HG03064 (cell line): ENCODE measurements at regions not wholly inside any gene's neighbourhood (a gene's known extent, or its start where the extent isn't known, plus 50 kb on each side); places are given as distances from the start of the nearest gene placed in this dataset.

Source experiments
- ATAC-seq: cut with Tn5 transposase; IDR thresholded peaks from one replicate; pipeline ENCODE4 v1.9.1; 2021; ENCODE audit warnings: low read depth; ENCODE audit not compliant: unreplicated experiment

- no peak for ATAC-seq
Observed at GRCh38 chr11:81916451-81916850, 817.2 kb downstream of the FAM181B start.

GRCh38 chr11:81915045-81915444 is 818.6 kb downstream of the FAM181B start:
- no peak for ATAC-seq

- ATAC-seq: no peak
Observed at GRCh38 chr11:81913793-81914192, 819.9 kb downstream of the FAM181B start.

GRCh38 chr11:81907996-81908395 is 825.7 kb downstream of the FAM181B start:
- no peak for ATAC-seq

GRCh38 chr11:81899156-81899555 is 834.5 kb downstream of the FAM181B start:
- no peak for ATAC-seq

- no peak for ATAC-seq
Observed at GRCh38 chr11:81897639-81898038, 836.0 kb downstream of the FAM181B start.

GRCh38 chr11:81895258-81895657 is 838.4 kb downstream of the FAM181B start:
- ATAC-seq: no peak

GRCh38 chr11:81892770-81893635 is 840.7 kb downstream of the FAM181B start:
- ATAC-seq: no peak

GRCh38 chr11:81888391-81888790 is 845.3 kb downstream of the FAM181B start:
- no peak for ATAC-seq

GRCh38 chr11:81887671-81888070 is 846.0 kb downstream of the FAM181B start:
- ATAC-seq: no peak

GRCh38 chr11:81886406-81887075 is 847.1 kb downstream of the FAM181B start:
- ATAC-seq: no peak

- ATAC-seq: peak; percentile 36
Observed at GRCh38 chr11:81874635-81875034, 859.0 kb downstream of the FAM181B start.

GRCh38 chr11:81870815-81871214 is 862.8 kb downstream of the FAM181B start:
- ATAC-seq: no peak

GRCh38 chr11:81870066-81870412 is 863.6 kb downstream of the FAM181B start:
- ATAC-seq: peak; percentile 70

GRCh38 chr11:81869351-81870065 is 864.2 kb downstream of the FAM181B start:
- peak; percentile 91 for ATAC-seq

GRCh38 chr11:81866896-81867295 is 866.8 kb downstream of the FAM181B start:
- ATAC-seq: no peak

GRCh38 chr11:81857386-81857785 is 876.3 kb downstream of the FAM181B start:
- no peak for ATAC-seq

GRCh38 chr11:81853791-81854190 is 879.9 kb downstream of the FAM181B start:
- no peak for ATAC-seq

- ATAC-seq: no peak
Observed at GRCh38 chr11:81852896-81853295, 880.8 kb downstream of the FAM181B start.

- ATAC-seq: no peak
Observed at GRCh38 chr11:81840380-81840779, 893.3 kb downstream of the FAM181B start.

GRCh38 chr11:81839976-81840375 is 893.7 kb downstream of the FAM181B start:
- no peak for ATAC-seq
